Endothelial cell (in vitro differentiated cells): ENCODE measurements at regions not wholly inside any gene's neighbourhood (a gene's known extent, or its start where the extent isn't known, plus 50 kb on each side); places are given as distances from the start of the nearest gene placed in this dataset.

Experiments used
- DNase-seq: peaks from one replicate; pipeline ENCODE4 v3.0.0; 2021; ENCODE audit warnings: low spot score
- H3K27ac Mint-ChIP-seq: one replicate; pipeline ENCODE4 v1.8.0; 2021; ENCODE audit warnings: mixed read lengths, inconsistent platforms; ENCODE audit not compliant: unreplicated experiment
- H3K27me3 Mint-ChIP-seq: one replicate; pipeline ENCODE4 v1.8.0; 2021; ENCODE audit warnings: mild to moderate bottlenecking, moderate library complexity, mixed read lengths, inconsistent platforms; ENCODE audit not compliant: unreplicated experiment
- H3K36me3 Mint-ChIP-seq: one replicate; pipeline ENCODE4 v1.8.0; 2021; ENCODE audit warnings: mild to moderate bottlenecking, low read depth, mixed read lengths, inconsistent platforms; ENCODE audit not compliant: unreplicated experiment
- H3K4me1 Mint-ChIP-seq: one replicate; pipeline ENCODE4 v1.8.0; 2021; ENCODE audit warnings: mild to moderate bottlenecking, mixed read lengths, inconsistent platforms; ENCODE audit not compliant: unreplicated experiment
- H3K4me3 Mint-ChIP-seq: one replicate; pipeline ENCODE4 v1.8.0; 2021; ENCODE audit warnings: mild to moderate bottlenecking, mixed read lengths, inconsistent platforms; ENCODE audit not compliant: unreplicated experiment
- H3K9me3 Mint-ChIP-seq: one replicate; pipeline ENCODE4 v1.8.0; 2021; ENCODE audit warnings: mixed read lengths, inconsistent platforms; ENCODE audit not compliant: unreplicated experiment
- TF ChIP-seq, protein P1 (sequence below): fragments of 200-600 bp; sonication (generic); IDR thresholded peaks from one replicate; pipeline ENCODE4 v1.5.0; 2021; ENCODE audit warnings: antibody characterized with exemption; ENCODE audit not compliant: unreplicated experiment

DNA sequence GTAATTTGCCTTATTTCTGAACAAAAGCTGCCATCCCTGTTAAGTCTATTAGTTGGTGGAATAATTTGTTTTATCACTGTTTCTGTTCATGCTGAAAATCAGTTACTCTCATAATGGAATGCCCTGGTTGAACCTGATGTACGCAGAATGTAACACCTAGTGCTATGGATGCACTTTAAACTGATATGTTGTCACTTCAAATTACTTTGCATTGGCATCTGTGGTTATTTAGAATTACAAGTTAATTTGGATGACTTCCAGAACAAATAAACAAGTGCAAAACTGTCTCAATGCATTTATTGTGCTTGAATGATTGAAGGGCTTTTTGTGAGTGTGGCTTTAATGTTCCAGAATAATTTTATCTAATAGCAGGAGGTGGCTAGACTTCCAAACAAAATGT lies 368.2 kb upstream of the SLITRK5 start:
- Mint-ChIP-seq H3K9me3 (no peaks in the 10 kb centered on the region), H3K27ac (no peak overlapping the region), H3K4me1 (no peaks in the 10 kb centered on the region), H3K27me3 (no peaks in the 10 kb centered on the region), H3K4me3 (no peak overlapping the region), H3K36me3 (no peaks in the 10 kb centered on the region)
- DNase-seq = no peak
- TF ChIP-seq, protein P1, sequence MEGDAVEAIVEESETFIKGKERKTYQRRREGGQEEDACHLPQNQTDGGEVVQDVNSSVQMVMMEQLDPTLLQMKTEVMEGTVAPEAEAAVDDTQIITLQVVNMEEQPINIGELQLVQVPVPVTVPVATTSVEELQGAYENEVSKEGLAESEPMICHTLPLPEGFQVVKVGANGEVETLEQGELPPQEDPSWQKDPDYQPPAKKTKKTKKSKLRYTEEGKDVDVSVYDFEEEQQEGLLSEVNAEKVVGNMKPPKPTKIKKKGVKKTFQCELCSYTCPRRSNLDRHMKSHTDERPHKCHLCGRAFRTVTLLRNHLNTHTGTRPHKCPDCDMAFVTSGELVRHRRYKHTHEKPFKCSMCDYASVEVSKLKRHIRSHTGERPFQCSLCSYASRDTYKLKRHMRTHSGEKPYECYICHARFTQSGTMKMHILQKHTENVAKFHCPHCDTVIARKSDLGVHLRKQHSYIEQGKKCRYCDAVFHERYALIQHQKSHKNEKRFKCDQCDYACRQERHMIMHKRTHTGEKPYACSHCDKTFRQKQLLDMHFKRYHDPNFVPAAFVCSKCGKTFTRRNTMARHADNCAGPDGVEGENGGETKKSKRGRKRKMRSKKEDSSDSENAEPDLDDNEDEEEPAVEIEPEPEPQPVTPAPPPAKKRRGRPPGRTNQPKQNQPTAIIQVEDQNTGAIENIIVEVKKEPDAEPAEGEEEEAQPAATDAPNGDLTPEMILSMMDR = no peak

DNA sequence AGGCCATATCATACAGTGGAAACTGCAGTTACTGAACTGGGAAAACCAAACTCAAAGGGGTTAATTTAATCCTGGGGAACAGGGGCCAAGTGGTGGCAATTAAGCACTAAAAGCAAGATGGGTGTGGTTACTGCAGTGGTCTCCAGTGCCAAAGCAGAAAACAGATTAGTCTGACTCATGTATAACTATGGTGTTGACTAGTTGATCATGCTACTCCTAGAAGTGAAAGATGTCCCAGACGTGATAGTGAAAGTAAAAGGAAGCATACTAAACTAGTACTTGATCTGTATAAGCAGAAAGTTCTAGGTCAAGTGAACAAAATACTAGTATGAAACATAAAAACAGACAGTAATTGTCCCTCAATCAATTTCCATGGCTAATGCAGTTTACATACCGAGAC lies 360.0 kb upstream of the SLITRK5 start:
- no peaks in the 10 kb centered on the region for H3K4me1 Mint-ChIP-seq
- no peaks in the 10 kb centered on the region for H3K9me3 Mint-ChIP-seq
- H3K4me3 Mint-ChIP-seq = no peak overlapping the region
- H3K36me3 Mint-ChIP-seq = no peaks in the 10 kb centered on the region
- no peak overlapping the region for H3K27ac Mint-ChIP-seq
- no peaks in the 10 kb centered on the region for H3K27me3 Mint-ChIP-seq
- TF ChIP-seq, protein P1 = no peak
- DNase-seq = no peak

DNA sequence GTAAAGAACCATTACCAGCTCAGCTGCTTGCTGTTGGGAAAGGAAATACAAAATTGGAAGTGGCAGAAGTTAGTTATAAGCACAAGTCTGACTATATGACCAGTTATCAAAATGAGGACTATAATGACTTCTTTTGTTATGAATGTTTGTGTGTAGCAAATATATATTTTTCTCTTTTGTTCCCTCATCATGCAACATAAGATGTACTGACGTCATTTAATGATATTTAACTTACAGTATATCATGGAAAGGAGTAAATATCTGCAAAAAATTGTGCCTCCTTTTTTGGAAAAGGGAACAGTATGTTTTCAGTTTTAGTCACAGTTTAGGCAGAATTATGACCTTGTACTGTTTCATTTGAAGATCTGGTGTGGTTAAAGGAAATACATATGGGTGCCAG lies 356.3 kb upstream of the SLITRK5 start:
- H3K27ac Mint-ChIP-seq = no peak overlapping the region
- no peaks in the 10 kb centered on the region for H3K27me3 Mint-ChIP-seq

DNA sequence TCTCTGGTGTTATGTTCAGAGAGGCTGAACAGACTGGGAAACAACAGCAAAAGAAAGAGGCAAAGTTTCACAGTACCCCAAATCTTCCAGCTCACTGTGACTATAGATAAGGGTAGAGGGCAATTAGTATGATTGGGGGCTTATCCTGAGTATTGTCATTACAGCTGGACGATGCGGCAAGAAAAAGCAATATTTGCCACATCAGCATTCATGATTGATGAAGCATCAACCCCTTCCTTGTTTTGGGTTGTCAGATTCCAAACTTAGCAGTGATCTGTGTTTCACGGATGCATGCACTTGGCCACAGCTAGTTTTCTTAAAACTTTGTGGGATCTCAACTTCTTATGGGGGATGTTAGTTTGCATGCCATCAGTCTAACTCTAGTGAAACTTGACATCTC lies 348.8 kb upstream of the SLITRK5 start:
- H3K4me1 Mint-ChIP-seq = no peaks in the 10 kb centered on the region
- TF ChIP-seq, protein P1 = no peak
- no peak overlapping the region for H3K27ac Mint-ChIP-seq
- no peak for DNase-seq
- no peaks in the 10 kb centered on the region for H3K36me3 Mint-ChIP-seq
- no peaks in the 10 kb centered on the region for H3K27me3 Mint-ChIP-seq
- no peaks in the 10 kb centered on the region for H3K9me3 Mint-ChIP-seq
- no peak overlapping the region for H3K4me3 Mint-ChIP-seq

More for the DNA sequence above, 356.3 kb upstream of the SLITRK5 start:
- no peak overlapping the region for H3K4me3 Mint-ChIP-seq
- no peaks in the 10 kb centered on the region for H3K9me3 Mint-ChIP-seq
- TF ChIP-seq, protein P1 = no peak
- no peaks in the 10 kb centered on the region for H3K36me3 Mint-ChIP-seq
- no peak for DNase-seq
- no peaks in the 10 kb centered on the region for H3K4me1 Mint-ChIP-seq

DNA sequence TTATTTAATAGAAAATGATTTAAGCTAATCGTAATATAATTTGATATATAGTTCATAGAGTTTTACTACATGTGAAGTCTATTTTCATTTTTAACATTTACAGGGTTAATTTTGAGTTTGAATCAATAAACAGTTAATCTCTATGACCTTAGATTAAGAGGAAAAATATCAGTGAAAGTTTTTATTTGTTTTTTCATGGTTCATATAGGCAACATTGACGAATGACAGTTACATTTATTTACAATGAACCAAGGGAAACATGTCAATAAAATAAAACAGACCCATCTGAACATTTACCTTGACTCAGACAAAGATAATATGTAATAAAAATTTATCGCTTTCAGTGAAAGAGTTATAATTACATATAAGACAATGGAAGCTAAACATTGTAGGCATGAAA lies 346.6 kb upstream of the SLITRK5 start:
- DNase-seq = no peak
- H3K4me3 Mint-ChIP-seq = no peak overlapping the region
- no peaks in the 10 kb centered on the region for H3K27me3 Mint-ChIP-seq
- no peak overlapping the region for H3K27ac Mint-ChIP-seq
- H3K9me3 Mint-ChIP-seq = no peaks in the 10 kb centered on the region
- TF ChIP-seq, protein P1 = no peak
- no peaks in the 10 kb centered on the region for H3K4me1 Mint-ChIP-seq
- H3K36me3 Mint-ChIP-seq = no peaks in the 10 kb centered on the region
